ENCODE measurements at regions not wholly inside any gene's neighbourhood (a gene's known extent, or its start where the extent isn't known, plus 50 kb on each side); places are given as distances from the start of the nearest gene placed in this dataset.

GRCh38 chr16:86110134-86110533 lies 211.2 kb downstream of the IRF8 start:
- no peak for TF ChIP-seq CBX2 (IDR thresholded peaks at IDR 0.05; ENCODE audit: borderline replicate concordance, low read depth)
- no peak for TF ChIP-seq CTCF (IDR thresholded peaks at IDR 0.05)
- TF ChIP-seq RAD21 (conservative IDR thresholded peaks at IDR 0.05 in 1 of 2, IDR thresholded peaks at IDR 0.05 in 1 of 2): no peak
- no peak for TF ChIP-seq EP300 (IDR thresholded peaks at IDR 0.05)
- TF ChIP-seq MAFK (IDR thresholded peaks at IDR 0.05; ENCODE audit: partially characterized antibody): no peak
- TF ChIP-seq, protein P1, sequence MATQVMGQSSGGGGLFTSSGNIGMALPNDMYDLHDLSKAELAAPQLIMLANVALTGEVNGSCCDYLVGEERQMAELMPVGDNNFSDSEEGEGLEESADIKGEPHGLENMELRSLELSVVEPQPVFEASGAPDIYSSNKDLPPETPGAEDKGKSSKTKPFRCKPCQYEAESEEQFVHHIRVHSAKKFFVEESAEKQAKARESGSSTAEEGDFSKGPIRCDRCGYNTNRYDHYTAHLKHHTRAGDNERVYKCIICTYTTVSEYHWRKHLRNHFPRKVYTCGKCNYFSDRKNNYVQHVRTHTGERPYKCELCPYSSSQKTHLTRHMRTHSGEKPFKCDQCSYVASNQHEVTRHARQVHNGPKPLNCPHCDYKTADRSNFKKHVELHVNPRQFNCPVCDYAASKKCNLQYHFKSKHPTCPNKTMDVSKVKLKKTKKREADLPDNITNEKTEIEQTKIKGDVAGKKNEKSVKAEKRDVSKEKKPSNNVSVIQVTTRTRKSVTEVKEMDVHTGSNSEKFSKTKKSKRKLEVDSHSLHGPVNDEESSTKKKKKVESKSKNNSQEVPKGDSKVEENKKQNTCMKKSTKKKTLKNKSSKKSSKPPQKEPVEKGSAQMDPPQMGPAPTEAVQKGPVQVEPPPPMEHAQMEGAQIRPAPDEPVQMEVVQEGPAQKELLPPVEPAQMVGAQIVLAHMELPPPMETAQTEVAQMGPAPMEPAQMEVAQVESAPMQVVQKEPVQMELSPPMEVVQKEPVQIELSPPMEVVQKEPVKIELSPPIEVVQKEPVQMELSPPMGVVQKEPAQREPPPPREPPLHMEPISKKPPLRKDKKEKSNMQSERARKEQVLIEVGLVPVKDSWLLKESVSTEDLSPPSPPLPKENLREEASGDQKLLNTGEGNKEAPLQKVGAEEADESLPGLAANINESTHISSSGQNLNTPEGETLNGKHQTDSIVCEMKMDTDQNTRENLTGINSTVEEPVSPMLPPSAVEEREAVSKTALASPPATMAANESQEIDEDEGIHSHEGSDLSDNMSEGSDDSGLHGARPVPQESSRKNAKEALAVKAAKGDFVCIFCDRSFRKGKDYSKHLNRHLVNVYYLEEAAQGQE (IDR thresholded peaks at IDR 0.05): no peak
- no peak for TF ChIP-seq POLR2A (IDR thresholded peaks at IDR 0.05; ENCODE audit: low read length)
- no peak for TF ChIP-seq SMC3 (IDR thresholded peaks at IDR 0.05)
- no peak for TF ChIP-seq TP53 (CRISPR knock-in tag; IDR thresholded peaks at IDR 0.05)
- no peak for TF ChIP-seq JUNB (IDR thresholded peaks at IDR 0.05)
- TF ChIP-seq MAX (IDR thresholded peaks at IDR 0.05): no peak
- TF ChIP-seq BHLHE40 (IDR thresholded peaks at IDR 0.05; ENCODE audit: low read depth, low read length): no peak
- no peak for TF ChIP-seq ZFP36 (IDR thresholded peaks at IDR 0.05; ENCODE audit: borderline replicate concordance, partially characterized antibody)
- no peak for TF ChIP-seq FOSL2 (IDR thresholded peaks at IDR 0.05)
- TF ChIP-seq FOSL2 (CRISPR knock-in tag; IDR thresholded peaks at IDR 0.05): no peak

Data from A549 (cell line).